Breast epithelium (tissue), 4 donors: ENCODE measurements at regions not wholly inside any gene's neighbourhood (a gene's known extent, or its start where the extent isn't known, plus 50 kb on each side); places are given as distances from the start of the nearest gene placed in this dataset.

ENCODE experiments used
- DNase-seq, 2 donors: peaks; one replicate each; pipeline ENCODE4 v3.0.0-alpha.2; 2019; ENCODE audit warnings: low spot score in 2 of 2
- H3K27ac ChIP-seq, 2 donors: fragments of 200-600 bp; sonication (generic) in 1 of 2; one replicate each; pipeline ENCODE4 v1.5.1; 2016 to 2019; ENCODE audit warnings: mild to moderate bottlenecking in 1 of 2
- H3K27me3 ChIP-seq, 2 donors: fragments of 200-600 bp; sonication (generic) in 1 of 2; one replicate each; pipeline versions ENCODE4 v1.5.1 to v1.6.0; 2017 to 2019; ENCODE audit warnings: control low read depth in 1 of 2, mild to moderate bottlenecking in 1 of 2
- H3K36me3 ChIP-seq: fragments of 200-600 bp; one replicate; pipeline ENCODE4 v1.5.1; 2019
- H3K4me1 ChIP-seq, 2 donors: fragments of 200-600 bp; sonication (generic); one replicate each; pipeline ENCODE4 v1.5.1; 2016 to 2019; ENCODE audit warnings: control low read depth in 1 of 2
- H3K4me3 ChIP-seq, 3 donors: fragments of 200-600 bp; sonication (generic); 1 replicate in 2 of 3; 2 replicates in 1 of 3; pipeline ENCODE4 v1.5.1; 2016 to 2019; ENCODE audit warnings: mild to moderate bottlenecking in 3 of 3, moderate library complexity in 2 of 3
- H3K9me3 ChIP-seq, 2 donors: fragments of 200-600 bp; sonication (generic) in 1 of 2; one replicate each; pipeline ENCODE4 v1.5.1; 2016 to 2019; ENCODE audit warnings: control low read depth in 1 of 2
- POLR2A ChIP-seq: fragments of 450-650 bp; IDR thresholded peaks from one replicate; pipeline ENCODE4 v1.6.1; 2016; ENCODE audit warnings: antibody characterized with exemption, mild to moderate bottlenecking, moderate library complexity
- POLR2AphosphoS5 ChIP-seq, 3 donors: sonication (generic); formaldehyde crosslinking; IDR thresholded peaks; one replicate each; pipeline ENCODE4 v1.6.1; 2017; ENCODE audit warnings: antibody characterized with exemption in 3 of 3
- intact Hi-C: fragments of 100-400 bp; cut with DNase I; formaldehyde crosslinking; loops from one replicate; pipeline ENCODE4 v1.15.1; 2023; ENCODE audit warnings: low total_unique reads
- TF ChIP-seq, protein P1 (sequence below), 3 donors: fragments of 450-650 bp; IDR thresholded peaks; one replicate each; pipeline ENCODE4 v1.5.1; 2016 to 2017; ENCODE audit warnings: antibody characterized with exemption in 3 of 3, mild to moderate bottlenecking in 3 of 3, moderate library complexity in 3 of 3

DNA sequence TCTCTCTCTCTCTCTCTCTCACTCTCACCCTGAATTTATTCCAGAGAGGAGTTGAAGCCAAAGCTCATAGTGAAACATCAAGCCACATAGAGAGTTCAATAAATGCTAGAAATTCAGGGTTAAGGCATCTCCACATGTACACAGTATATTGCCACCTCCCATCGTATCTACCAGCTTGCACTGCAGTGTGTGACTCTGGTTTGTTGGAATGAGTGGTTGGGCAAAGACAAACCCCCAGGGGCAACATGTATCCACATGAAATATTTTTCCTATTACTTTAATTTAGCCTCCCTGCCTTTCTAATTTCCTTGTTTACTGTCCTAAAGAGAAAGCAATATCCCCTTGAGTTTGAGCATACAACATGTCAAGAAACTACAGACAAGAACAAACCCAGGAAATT is 247.3 kb downstream of the SPATA18 start:
- DNase-seq = no peak
- Histone ChIP-seq H3K4me1 (no peaks in the 10 kb centered on the region), H3K27ac (no peak overlapping the region), H3K9me3 (no peaks in the 10 kb centered on the region), H3K4me3 (no peak overlapping the region), H3K36me3 (no peaks in the 10 kb centered on the region), H3K27me3 (no peaks in the 10 kb centered on the region)
- intact Hi-C loops = no loop called here
- no peak for TF ChIP-seq POLR2A
- no peak for TF ChIP-seq POLR2AphosphoS5 (IDR thresholded peaks at IDR 0.05)
- TF ChIP-seq, protein P1, sequence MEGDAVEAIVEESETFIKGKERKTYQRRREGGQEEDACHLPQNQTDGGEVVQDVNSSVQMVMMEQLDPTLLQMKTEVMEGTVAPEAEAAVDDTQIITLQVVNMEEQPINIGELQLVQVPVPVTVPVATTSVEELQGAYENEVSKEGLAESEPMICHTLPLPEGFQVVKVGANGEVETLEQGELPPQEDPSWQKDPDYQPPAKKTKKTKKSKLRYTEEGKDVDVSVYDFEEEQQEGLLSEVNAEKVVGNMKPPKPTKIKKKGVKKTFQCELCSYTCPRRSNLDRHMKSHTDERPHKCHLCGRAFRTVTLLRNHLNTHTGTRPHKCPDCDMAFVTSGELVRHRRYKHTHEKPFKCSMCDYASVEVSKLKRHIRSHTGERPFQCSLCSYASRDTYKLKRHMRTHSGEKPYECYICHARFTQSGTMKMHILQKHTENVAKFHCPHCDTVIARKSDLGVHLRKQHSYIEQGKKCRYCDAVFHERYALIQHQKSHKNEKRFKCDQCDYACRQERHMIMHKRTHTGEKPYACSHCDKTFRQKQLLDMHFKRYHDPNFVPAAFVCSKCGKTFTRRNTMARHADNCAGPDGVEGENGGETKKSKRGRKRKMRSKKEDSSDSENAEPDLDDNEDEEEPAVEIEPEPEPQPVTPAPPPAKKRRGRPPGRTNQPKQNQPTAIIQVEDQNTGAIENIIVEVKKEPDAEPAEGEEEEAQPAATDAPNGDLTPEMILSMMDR (IDR thresholded peaks at IDR 0.05) = no peak

GRCh38 chr4:52299120-52299519 is 248.0 kb downstream of the SPATA18 start:
- TF ChIP-seq, protein P1 (IDR thresholded peaks at IDR 0.05) = no peak
- no peak for TF ChIP-seq POLR2A
- no peak for TF ChIP-seq POLR2AphosphoS5 (IDR thresholded peaks at IDR 0.05)
- H3K4me1 ChIP-seq = no peaks in the 10 kb centered on the region
- H3K36me3 ChIP-seq = no peaks in the 10 kb centered on the region
- H3K9me3 ChIP-seq = no peaks in the 10 kb centered on the region
- H3K27ac ChIP-seq = no peak overlapping the region
- H3K4me3 ChIP-seq = no peak overlapping the region
- no peak for DNase-seq
- H3K27me3 ChIP-seq = no peaks in the 10 kb centered on the region
- intact Hi-C loops = no loop called here

DNA sequence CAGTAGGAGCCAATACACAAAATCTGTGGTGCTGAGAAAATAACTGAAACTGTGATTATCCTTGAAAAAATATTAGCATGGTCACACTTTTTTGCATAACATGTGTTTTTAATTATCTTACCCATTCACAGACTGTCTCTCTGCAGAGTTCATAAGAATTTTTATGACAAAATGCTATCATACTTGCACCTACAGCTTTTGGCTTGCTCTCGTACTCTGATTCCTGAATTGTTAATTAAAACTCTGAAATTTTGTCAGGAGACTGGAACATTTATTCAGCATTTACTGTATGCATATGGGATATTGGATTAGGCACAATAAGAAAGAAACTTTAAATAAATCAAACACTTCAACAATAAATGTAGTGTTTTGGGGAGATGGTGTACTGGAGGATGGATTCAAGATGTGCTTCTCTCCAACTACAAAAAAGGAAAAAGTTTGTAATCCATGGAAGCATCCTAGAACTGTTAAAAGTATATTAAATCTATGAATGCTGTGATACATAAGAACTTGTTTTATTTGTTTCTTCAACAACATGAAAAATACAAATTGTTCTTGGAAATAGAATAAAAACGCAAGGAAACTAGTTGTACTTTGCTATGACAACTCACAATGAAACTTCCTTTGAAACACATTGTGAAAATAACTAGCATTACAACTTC is 260.5 kb downstream of the SPATA18 start:
- TF ChIP-seq POLR2AphosphoS5 (IDR thresholded peaks at IDR 0.05) (no peak), POLR2A (no peak)
- TF ChIP-seq, protein P1 (IDR thresholded peaks at IDR 0.05) = no peak
- no peaks in the 10 kb centered on the region for H3K36me3 ChIP-seq
- DNase-seq = no peak

DNA sequence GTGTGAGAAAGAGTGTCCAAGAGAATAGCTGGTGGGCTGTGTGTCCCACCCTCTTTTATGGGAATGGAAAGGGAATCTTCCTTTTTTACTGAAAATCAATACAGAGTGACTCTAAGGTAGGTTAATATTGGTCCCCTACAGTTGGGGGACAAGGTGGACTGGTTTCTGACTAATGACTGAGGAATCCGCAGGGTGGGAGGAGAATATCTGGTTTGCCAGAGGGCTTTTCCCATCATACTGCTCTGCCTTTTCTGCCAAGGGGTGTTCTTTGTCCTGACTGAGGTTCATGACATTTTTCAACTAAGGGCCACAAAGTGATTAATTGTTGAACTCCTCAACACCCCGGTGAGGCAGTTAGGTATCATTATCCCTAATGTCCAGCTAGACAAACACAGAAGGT is 261.6 kb downstream of the SPATA18 start:
- H3K9me3 ChIP-seq = no peaks in the 10 kb centered on the region
- no peak overlapping the region for H3K27ac ChIP-seq
- no peaks in the 10 kb centered on the region for H3K36me3 ChIP-seq
- no peaks in the 10 kb centered on the region for H3K27me3 ChIP-seq
- TF ChIP-seq POLR2A = no peak
- TF ChIP-seq POLR2AphosphoS5 (IDR thresholded peaks at IDR 0.05) = no peak
- TF ChIP-seq, protein P1 (IDR thresholded peaks at IDR 0.05) = no peak
- H3K4me3 ChIP-seq = no peak overlapping the region
- intact Hi-C loops = no loop called here
- DNase-seq = no peak
- no peaks in the 10 kb centered on the region for H3K4me1 ChIP-seq

More for the DNA sequence above, 260.5 kb downstream of the SPATA18 start:
- Histone ChIP-seq H3K9me3 (no peaks in the 10 kb centered on the region), H3K27ac (no peak overlapping the region), H3K27me3 (no peaks in the 10 kb centered on the region), H3K4me3 (no peak overlapping the region), H3K4me1 (no peaks in the 10 kb centered on the region)
- intact Hi-C loops = no loop called here

DNA sequence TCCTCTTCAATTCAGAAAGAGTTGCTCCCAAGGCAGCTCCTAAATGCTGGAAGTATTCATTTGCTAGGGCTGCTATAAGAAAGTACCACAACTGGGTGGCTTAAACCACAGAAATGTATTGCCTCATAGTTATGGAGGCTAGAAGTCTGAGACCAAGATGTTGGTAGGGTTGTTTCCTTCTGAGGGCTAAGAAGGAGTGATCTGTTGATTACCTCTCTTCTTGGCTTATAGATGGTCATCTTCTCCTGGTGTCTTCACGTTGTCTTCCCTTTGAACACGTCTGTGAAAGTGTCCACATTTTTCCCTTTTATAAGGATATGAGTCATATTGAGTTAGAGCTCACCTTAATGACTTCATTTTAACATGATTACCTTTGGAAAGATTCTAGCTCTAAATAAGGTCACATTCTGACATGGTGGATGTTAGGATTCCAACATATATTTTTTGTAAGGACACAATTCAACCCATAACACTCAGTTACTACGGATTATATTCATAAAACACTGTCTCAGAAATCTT is 266.3 kb downstream of the SPATA18 start:
- intact Hi-C loops = no loop called here
- no peaks in the 10 kb centered on the region for H3K9me3 ChIP-seq
- no peaks in the 10 kb centered on the region for H3K27me3 ChIP-seq
- H3K27ac ChIP-seq = no peak overlapping the region
- no peak overlapping the region for H3K4me3 ChIP-seq
- TF ChIP-seq, protein P1 (IDR thresholded peaks at IDR 0.05) = no peak
- TF ChIP-seq POLR2A (no peak), POLR2AphosphoS5 (IDR thresholded peaks at IDR 0.05) (no peak)
- H3K36me3 ChIP-seq = no peaks in the 10 kb centered on the region
- DNase-seq = no peak
- no peaks in the 10 kb centered on the region for H3K4me1 ChIP-seq
